ENCODE measurements at regions not wholly inside any gene's neighbourhood (a gene's known extent, or its start where the extent isn't known, plus 50 kb on each side); places are given as distances from the start of the nearest gene placed in this dataset.

GRCh38 chr20:24388828-24389380 lies 80.5 kb upstream of the SYNDIG1 start:
- no peak for TF ChIP-seq CTCF (IDR thresholded peaks at IDR 0.05)
- TF ChIP-seq POLR2A (IDR thresholded peaks at IDR 0.05), result no peak
- TF ChIP-seq EP300 (IDR thresholded peaks at IDR 0.05), result no peak

Data from tibial nerve (tissue), 4 donors.